HG03159 (cell line): ENCODE measurements at regions not wholly inside any gene's neighbourhood (a gene's known extent, or its start where the extent isn't known, plus 50 kb on each side); places are given as distances from the start of the nearest gene placed in this dataset.
"Not testable (repeated sequence)": the region's sequence is repeated elsewhere in the genome, so short reads cannot be mapped to it uniquely, and the experiment has no call there.

ENCODE experiments used
- ATAC-seq: cut with Tn5 transposase; IDR thresholded peaks from one replicate; pipeline ENCODE4 v1.9.1; 2021; ENCODE audit warnings: mild to moderate bottlenecking, moderate library complexity; ENCODE audit not compliant: unreplicated experiment

DNA sequence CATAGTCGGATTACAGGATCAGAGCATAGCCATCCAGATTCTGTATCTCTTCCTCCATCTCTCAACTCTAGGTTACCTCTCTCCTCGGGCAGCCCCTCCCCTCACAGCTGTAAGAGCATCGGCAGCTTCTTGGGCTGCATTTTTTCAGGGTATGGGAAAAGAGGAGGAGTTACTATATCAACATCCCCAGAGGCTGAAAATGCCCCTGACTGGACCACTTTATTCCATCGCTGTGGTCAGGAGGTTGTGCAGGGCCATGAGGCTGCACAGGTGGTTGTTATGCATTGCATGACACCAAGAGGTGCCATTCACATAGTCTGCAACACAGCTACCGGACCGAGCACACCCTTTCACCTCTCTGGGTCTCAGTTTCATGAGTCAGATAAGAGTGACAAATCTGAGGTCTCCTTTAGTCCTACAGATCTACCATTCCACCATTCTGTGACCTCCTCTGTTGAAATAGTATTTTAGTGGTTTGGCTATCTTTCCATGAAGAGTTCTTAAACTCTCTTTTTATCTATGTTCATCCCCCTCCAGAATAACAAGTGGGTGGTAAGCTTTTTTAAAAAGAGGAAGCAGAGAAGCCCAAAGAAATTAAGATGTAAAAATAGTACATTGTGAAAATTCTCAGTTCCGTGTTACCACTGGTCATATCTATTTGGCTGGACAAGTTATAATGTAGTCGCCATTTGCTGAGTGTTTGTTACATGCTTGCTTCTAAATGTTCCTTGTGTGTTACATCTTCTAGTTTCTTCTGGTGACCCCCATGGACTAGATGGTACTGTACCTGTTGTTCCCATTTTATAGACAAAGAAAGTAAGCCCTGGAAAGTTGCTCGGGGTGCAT lies 56.6 kb upstream of the SLC1A4 start:
- ATAC-seq = peak; percentile 86

DNA sequence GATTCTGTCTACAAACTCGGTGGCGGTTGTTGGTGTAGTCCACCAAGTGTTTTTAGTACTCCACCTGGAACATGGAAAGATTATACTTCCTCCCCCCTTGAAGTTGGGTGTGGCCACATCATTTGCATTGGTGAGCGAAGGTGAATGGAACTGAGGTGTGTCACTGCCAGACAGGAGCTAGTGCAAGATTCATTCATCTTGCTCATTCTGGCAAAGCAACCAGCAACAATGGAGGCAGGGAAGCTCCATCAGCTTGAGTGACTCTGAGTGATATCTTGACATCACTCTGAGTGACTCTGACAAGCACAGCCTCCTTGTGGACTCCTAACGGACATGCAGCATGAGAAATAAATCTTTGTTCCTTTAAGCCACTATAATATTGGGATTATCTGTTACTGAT lies 54.7 kb upstream of the SLC1A4 start:
- no peak for ATAC-seq

DNA sequence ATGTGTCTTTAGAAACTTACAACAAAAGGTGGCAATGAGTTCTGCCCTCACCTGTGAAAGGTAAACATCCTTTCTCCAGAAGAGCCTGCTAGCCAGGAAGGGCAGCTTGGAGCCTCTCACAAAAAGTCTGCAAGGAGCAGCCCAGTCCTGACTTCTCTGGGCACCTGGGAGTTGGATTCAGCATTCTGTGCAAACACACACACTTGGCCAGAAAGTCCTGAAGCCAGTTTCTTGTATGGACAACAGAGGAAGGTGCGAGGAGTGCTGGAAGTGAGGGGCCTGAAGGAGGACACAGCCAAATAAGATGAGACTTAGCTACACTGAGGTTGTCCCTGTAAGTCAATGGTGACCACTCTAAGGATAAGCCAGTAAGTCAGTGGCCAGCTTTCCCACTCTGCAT lies 52.4 kb upstream of the SLC1A4 start:
- ATAC-seq = no peak

DNA sequence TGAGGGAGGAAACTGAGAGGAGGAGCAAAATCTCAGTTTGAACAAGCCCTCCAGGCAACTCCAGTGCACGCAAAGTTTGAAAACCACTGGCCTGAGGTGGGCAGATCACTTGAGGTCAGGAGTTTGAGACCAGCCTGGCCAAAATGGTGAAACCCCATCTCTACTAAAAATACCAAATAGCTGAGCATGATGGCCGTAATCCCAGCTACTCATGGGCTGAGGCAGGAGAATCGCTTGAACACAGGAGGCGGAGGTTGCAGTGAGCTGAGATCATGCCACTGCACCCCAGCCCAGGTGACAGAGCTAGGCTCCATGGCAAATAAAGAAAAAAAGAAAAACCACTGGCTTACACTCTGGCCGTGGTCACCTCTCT lies 51.9 kb upstream of the SLC1A4 start:
- not testable (repeated sequence) for ATAC-seq

DNA sequence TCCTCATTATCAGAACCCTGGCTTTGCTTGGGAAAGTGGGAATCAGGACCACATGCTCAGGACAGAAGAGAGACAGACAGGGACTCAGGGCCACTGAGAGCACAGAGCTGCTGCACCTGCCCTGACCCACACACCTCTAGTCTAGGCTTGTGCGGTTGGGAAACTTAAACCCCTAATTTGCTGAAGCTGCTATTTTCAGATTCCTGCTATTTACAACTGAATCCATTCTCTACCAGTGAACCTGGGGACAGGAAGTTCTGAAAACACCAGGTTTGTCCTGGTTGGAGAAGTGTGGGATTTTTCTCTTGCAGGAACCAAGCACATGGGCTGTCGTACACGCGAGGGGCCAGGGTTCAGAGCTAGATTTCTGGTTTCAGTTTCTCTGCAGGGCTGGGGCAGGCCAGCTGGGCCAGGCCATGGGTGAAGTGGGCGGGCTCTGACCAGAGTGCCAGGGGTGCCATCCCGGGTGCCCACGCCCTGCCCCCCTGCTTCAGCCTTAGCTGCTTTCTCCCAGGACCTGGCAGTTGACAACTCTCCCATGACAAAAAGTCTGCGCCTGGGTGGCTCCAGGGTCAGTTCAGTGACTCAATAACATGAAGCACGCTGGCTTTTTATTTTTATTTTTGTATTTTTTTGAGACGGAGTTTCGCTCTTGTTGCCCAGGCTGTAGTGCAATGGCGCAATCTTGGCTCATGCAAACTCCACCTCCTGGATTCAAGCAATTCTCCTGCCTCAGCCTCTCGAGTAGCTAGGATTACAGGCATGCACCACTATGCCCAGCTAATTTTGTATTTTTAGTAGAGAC lies 51.3 kb upstream of the SLC1A4 start:
- ATAC-seq = peak; percentile 48

DNA sequence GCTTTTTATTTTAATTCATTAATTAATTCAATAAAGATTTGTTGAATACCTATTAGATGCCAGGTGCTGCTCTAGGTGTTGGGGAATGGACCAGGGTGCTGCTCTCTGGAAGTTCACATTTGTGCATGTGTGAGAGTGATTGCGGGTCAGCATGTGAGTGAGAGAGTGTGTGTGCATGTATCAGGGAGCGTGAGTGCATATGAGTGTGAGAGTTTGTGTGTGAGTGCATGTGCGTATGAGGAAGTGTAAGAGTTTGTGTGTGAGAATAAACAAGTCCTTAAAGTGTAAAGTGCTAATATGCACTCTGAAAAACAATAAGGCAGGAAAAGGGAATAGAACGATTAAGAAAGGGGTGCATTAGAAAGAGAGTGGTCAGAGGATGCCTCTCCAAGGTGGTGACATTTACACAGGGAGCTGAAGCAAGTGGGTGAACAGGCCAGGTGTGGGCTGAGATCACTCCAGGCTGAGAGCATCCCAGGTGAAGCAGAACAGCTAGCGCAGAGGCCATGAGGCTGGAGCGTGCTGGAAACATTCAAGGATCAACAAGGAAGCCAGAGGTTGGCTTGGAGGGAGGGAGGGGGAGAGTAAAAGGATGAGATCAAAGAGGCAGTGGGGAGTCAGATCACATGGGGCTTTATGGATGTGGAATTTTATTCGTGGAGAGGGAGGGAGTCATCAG lies 50.5 kb upstream of the SLC1A4 start:
- no peak for ATAC-seq

DNA sequence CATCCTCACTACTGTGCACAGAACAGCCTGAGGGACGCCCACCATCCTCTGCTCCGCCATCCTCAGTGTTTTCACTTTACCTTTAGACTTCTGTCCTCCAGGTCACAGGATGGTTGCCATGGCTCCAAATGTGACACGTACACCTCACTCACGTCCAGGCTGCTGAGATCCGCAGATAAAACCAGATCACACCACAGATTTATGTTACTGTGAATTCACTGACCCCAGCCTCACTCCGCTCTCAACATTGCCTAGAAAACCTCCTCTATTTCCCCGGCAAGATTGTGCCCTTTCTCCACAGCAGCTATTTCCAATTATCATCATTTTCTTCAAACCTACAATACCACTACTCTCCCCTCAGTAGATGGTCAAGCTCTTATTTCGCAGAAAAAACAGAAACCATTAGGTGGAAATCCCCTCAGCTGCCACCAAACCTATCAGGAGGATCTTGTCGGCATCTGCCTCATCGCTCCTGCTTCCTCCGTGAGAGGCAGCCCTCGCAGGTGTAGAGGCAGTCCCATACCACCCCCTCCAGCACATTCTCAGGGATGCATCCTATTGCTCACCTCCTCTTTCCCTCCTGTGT lies 49.8 kb upstream of the SLC1A4 start:
- ATAC-seq = peak; percentile 44
